ENCODE measurements at regions not wholly inside any gene's neighbourhood (a gene's known extent, or its start where the extent isn't known, plus 50 kb on each side); places are given as distances from the start of the nearest gene placed in this dataset.

DNA sequence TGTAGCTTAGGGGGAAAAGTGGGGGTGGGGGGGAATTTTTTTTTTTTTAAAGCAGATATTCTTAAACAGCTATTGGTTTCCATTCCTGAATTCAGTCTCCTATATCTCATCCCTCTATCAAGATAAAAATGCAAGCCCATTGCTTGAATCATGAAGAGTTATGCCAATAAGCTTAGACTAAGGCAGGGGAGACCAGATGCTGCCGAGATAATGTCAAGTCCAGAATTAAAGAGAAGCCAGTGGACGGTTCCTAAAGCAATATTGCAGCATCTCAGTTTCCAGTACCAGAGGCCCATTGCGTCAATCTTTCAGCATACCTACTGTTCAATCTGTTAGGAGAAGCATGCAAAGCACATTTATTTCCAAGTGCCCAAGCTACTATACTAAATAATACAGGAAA is 309.4 kb downstream of the BARHL2 start:
- TF ChIP-seq, protein P1, sequence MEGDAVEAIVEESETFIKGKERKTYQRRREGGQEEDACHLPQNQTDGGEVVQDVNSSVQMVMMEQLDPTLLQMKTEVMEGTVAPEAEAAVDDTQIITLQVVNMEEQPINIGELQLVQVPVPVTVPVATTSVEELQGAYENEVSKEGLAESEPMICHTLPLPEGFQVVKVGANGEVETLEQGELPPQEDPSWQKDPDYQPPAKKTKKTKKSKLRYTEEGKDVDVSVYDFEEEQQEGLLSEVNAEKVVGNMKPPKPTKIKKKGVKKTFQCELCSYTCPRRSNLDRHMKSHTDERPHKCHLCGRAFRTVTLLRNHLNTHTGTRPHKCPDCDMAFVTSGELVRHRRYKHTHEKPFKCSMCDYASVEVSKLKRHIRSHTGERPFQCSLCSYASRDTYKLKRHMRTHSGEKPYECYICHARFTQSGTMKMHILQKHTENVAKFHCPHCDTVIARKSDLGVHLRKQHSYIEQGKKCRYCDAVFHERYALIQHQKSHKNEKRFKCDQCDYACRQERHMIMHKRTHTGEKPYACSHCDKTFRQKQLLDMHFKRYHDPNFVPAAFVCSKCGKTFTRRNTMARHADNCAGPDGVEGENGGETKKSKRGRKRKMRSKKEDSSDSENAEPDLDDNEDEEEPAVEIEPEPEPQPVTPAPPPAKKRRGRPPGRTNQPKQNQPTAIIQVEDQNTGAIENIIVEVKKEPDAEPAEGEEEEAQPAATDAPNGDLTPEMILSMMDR (IDR thresholded peaks at IDR 0.05; ENCODE audit: low read length): no peak
- no peak for TF ChIP-seq EZH2 (IDR thresholded peaks at IDR 0.05; ENCODE audit: borderline replicate concordance, low read length)
